A549 (cell line): ENCODE measurements at regions not wholly inside any gene's neighbourhood (a gene's known extent, or its start where the extent isn't known, plus 50 kb on each side); places are given as distances from the start of the nearest gene placed in this dataset.

Experiments
- ATAC-seq, 2 experiments: fragments of 200-7000 bp in 1 of 2; fragments of >200 bp in 1 of 2; cut with Nextera tagmentation in 1 of 2; cut with Tn5 transposase in 1 of 2; 3 replicates each; pipeline versions ENCODE4 v1.8.0 to v1.9.1; 2018 to 2020; ENCODE audit warnings: mild to moderate bottlenecking in 1 of 2, moderate library complexity in 1 of 2
- CTCF ChIA-PET: fragments of 300-600 bp; sonication (Branson Sonifier 250); formaldehyde crosslinking; extraction: SDS; loops from one replicate; lab custom pipeline; 2021; ENCODE audit warnings: antibody characterized with exemption, inconsistent platforms; lab: Yijun Ruan, JAX
- POLR2A ChIA-PET: fragments of 350-600 bp; formaldehyde crosslinking; extraction: SDS; loops from one replicate; lab custom pipeline; 2021; ENCODE audit warnings: antibody characterized with exemption, inconsistent platforms; lab: Yijun Ruan, JAX
- DNase-seq, 2 experiments: peaks; one replicate each; pipeline versions ENCODE4 v3.0.0 to v3.0.0-alpha.2; 2011 to 2016; ENCODE audit warnings: low read depth in 1 of 2, low spot score in 1 of 2
- FAIRE-seq: peaks from 2 replicates; lab custom pipeline; 2011; peaks lifted over from hg19 to GRCh38; lab: Jason Lieb, UNC
- H3K27ac ChIP-seq, 2 experiments: fragments of >200 bp; sonication (Bioruptor Twin); formaldehyde crosslinking; 3 replicates each; pipeline ENCODE4 v1.5.1; 2016 to 2017
- H3K4me1 ChIP-seq: fragments of >200 bp; sonication (Bioruptor Twin); formaldehyde crosslinking; 3 replicates; pipeline ENCODE4 v1.6.1; 2016
- H3K4me2 ChIP-seq: fragments of >200 bp; sonication (Bioruptor Twin); formaldehyde crosslinking; 3 replicates; pipeline ENCODE4 v1.6.1; 2016
- H3K4me3 ChIP-seq: fragments of >200 bp; sonication (Bioruptor Twin); formaldehyde crosslinking; 3 replicates; pipeline ENCODE4 v1.5.1; 2016
- H3K9me3 ChIP-seq: fragments of >200 bp; sonication (Bioruptor Twin); formaldehyde crosslinking; 3 replicates; pipeline ENCODE4 v1.6.1; 2016
- BHLHE40 ChIP-seq: IDR thresholded peaks from 2 replicates; pipeline ENCODE4 v1.6.1; 2012; ENCODE audit warnings: low read depth, low read length, inconsistent platforms
- CBX2 ChIP-seq: fragments of 200-600 bp; sonication (generic); IDR thresholded peaks from 2 replicates; pipeline ENCODE4 v1.6.1; 2016; ENCODE audit warnings: low read depth, mild to moderate bottlenecking, borderline replicate concordance
- CHD2 ChIP-seq: fragments of 150-350 bp; IDR thresholded peaks from 2 replicates; pipeline ENCODE4 v1.6.1; 2014; ENCODE audit warnings: low read length; ENCODE audit not compliant: partially characterized antibody
- FOSB ChIP-seq: fragments of 250-450 bp; sonication (Bioruptor Pico); IDR thresholded peaks from 2 replicates; pipeline ENCODE4 v1.5.0; 2020; ENCODE audit warnings: mild to moderate bottlenecking, moderate library complexity
- HOXA7 ChIP-seq: fragments of 250-450 bp; sonication (Bioruptor Pico); IDR thresholded peaks from 2 replicates; pipeline ENCODE4 v1.5.0; 2020; ENCODE audit warnings: mild to moderate bottlenecking, moderate library complexity
- HOXB13 ChIP-seq: fragments of 250-450 bp; sonication (Bioruptor Pico); IDR thresholded peaks from 2 replicates; pipeline ENCODE4 v1.5.0; 2020; ENCODE audit warnings: low read depth, mild to moderate bottlenecking, moderate library complexity
- JUNB ChIP-seq: fragments of >200 bp; sonication (Bioruptor Twin); formaldehyde crosslinking; IDR thresholded peaks from 2 replicates; pipeline ENCODE4 v1.6.1; 2016
- PBX3 ChIP-seq: IDR thresholded peaks from 2 replicates; pipeline ENCODE4 v1.6.1; 2012
- POLR2AphosphoS2 ChIP-seq: conservative IDR thresholded peaks from 2 replicates; pipeline ENCODE4 v1.6.1; 2012; ENCODE audit warnings: low read length, improper control_type of control experiment, inconsistent platforms
- RCOR1 ChIP-seq: fragments of 150-350 bp; IDR thresholded peaks from 2 replicates; pipeline ENCODE4 v1.6.1; 2014; ENCODE audit warnings: antibody characterized with exemption, low read length, low read depth
- SMC3 ChIP-seq: fragments of >200 bp; sonication (Bioruptor Twin); formaldehyde crosslinking; IDR thresholded peaks from 3 replicates; pipeline ENCODE4 v1.6.1; 2018; ENCODE audit warnings: inconsistent platforms
- TFCP2L1 ChIP-seq: fragments of 250-450 bp; sonication (Bioruptor Pico); IDR thresholded peaks from 2 replicates; pipeline ENCODE4 v1.5.0; 2021; ENCODE audit warnings: mild to moderate bottlenecking
- WGBS: methylation state at CpG from one replicate; pipeline ENCODE4 v1.1.6; 2017; ENCODE audit errors: missing lambda C conversion rate; 5-methylcytosine and 5-hydroxymethylcytosine counted together
- TF ChIP-seq, protein P1 (sequence below): fragments of >200 bp; sonication (Bioruptor Twin); formaldehyde crosslinking; IDR thresholded peaks from 2 replicates; pipeline ENCODE4 v1.6.1; 2016
- TF ChIP-seq, protein P2 (sequence below): IDR thresholded peaks from 2 replicates; pipeline ENCODE4 v1.6.1; 2012; ENCODE audit warnings: low read depth, borderline replicate concordance
- TF ChIP-seq, protein P3 (sequence below): fragments of >200 bp; sonication (Bioruptor Twin); formaldehyde crosslinking; IDR thresholded peaks from 3 replicates; pipeline ENCODE4 v1.5.1; 2016
- TF ChIP-seq, protein P4 (sequence below): fragments of 200-600 bp; sonication (generic); IDR thresholded peaks from 2 replicates; pipeline ENCODE4 v1.6.1; 2016; ENCODE audit warnings: antibody characterized with exemption, mild to moderate bottlenecking, moderate library complexity

- no peak overlapping the region for H3K27ac ChIP-seq
- TF ChIP-seq CBX2 (no peak), CHD2 (no peak), HOXA7 (CRISPR knock-in tag) (no peak)
- ChIA-PET CTCF (interaction anchor here (0.7 to 1.7 kb wide), 4 partner anchors 8 to 65 kb away, joined by 3 to 5 read pairs (median 3); no protein-coding TSS in a partner anchor), POLR2A (no interaction called here)
- H3K4me3 ChIP-seq, result no peak overlapping the region
- no peaks in the 10 kb centered on the region for H3K9me3 ChIP-seq
- ATAC-seq (no peak), FAIRE-seq (no peak), DNase-seq (no peak)
- no peak overlapping the region for H3K4me2 ChIP-seq
- 70% methylated on average over 12 of the region's 12 CpGs for WGBS
- peaks cover 4% of the 10 kb centered on the region for H3K4me1 ChIP-seq
Observed at GRCh38 chr5:66241136-66241825, 97.2 kb downstream of the SREK1 start.

DNA sequence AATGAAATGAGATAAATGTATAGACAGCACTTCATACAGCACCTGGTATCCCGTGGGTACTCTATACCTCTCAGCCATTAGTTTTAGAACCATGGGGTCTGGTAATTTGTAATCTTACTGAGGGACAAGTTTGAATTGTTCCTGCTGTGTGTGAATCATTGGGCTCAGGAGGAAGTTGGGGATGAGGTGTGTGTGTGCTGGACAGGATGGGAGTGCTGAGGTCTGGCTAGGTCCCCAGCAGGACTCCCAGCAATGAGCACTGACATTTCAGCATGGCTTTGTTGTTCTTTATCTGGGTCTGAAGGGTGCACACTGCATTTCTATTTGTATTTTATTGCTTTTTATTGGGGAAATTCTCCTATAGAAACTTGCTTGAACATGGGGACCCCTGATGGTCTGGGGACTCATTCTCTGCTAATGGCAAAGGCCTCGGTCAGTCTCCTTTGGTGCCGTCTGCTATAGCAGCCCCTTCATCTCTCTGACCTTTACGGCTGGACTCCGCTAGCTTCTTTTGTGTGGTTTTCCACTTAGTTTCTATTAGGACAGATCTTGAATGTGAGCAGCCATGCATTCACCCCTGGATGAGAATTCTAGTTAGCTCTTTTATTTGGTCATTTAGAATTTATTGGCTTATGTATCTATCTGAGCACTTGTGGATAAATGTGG, 98.1 kb downstream of the SREK1 start:
- ATAC-seq, result no peak
- WGBS, result 70% methylated on average over 5 of the region's 5 CpGs
- TF ChIP-seq CBX2 (no peak), TFCP2L1 (no peak), RCOR1 (no peak), HOXB13 (CRISPR knock-in tag) (no peak), SMC3 (no peak), JUNB (no peak), BHLHE40 (no peak), PBX3 (no peak), FOSB (no peak), POLR2AphosphoS2 (no peak)
- TF ChIP-seq, protein P1, sequence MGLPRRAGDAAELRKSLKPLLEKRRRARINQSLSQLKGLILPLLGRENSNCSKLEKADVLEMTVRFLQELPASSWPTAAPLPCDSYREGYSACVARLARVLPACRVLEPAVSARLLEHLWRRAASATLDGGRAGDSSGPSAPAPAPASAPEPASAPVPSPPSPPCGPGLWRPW, result no peak
- TF ChIP-seq, protein P2, sequence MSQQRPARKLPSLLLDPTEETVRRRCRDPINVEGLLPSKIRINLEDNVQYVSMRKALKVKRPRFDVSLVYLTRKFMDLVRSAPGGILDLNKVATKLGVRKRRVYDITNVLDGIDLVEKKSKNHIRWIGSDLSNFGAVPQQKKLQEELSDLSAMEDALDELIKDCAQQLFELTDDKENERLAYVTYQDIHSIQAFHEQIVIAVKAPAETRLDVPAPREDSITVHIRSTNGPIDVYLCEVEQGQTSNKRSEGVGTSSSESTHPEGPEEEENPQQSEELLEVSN, result no peak
- TF ChIP-seq, protein P3, sequence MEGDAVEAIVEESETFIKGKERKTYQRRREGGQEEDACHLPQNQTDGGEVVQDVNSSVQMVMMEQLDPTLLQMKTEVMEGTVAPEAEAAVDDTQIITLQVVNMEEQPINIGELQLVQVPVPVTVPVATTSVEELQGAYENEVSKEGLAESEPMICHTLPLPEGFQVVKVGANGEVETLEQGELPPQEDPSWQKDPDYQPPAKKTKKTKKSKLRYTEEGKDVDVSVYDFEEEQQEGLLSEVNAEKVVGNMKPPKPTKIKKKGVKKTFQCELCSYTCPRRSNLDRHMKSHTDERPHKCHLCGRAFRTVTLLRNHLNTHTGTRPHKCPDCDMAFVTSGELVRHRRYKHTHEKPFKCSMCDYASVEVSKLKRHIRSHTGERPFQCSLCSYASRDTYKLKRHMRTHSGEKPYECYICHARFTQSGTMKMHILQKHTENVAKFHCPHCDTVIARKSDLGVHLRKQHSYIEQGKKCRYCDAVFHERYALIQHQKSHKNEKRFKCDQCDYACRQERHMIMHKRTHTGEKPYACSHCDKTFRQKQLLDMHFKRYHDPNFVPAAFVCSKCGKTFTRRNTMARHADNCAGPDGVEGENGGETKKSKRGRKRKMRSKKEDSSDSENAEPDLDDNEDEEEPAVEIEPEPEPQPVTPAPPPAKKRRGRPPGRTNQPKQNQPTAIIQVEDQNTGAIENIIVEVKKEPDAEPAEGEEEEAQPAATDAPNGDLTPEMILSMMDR, result no peak
- TF ChIP-seq, protein P4, sequence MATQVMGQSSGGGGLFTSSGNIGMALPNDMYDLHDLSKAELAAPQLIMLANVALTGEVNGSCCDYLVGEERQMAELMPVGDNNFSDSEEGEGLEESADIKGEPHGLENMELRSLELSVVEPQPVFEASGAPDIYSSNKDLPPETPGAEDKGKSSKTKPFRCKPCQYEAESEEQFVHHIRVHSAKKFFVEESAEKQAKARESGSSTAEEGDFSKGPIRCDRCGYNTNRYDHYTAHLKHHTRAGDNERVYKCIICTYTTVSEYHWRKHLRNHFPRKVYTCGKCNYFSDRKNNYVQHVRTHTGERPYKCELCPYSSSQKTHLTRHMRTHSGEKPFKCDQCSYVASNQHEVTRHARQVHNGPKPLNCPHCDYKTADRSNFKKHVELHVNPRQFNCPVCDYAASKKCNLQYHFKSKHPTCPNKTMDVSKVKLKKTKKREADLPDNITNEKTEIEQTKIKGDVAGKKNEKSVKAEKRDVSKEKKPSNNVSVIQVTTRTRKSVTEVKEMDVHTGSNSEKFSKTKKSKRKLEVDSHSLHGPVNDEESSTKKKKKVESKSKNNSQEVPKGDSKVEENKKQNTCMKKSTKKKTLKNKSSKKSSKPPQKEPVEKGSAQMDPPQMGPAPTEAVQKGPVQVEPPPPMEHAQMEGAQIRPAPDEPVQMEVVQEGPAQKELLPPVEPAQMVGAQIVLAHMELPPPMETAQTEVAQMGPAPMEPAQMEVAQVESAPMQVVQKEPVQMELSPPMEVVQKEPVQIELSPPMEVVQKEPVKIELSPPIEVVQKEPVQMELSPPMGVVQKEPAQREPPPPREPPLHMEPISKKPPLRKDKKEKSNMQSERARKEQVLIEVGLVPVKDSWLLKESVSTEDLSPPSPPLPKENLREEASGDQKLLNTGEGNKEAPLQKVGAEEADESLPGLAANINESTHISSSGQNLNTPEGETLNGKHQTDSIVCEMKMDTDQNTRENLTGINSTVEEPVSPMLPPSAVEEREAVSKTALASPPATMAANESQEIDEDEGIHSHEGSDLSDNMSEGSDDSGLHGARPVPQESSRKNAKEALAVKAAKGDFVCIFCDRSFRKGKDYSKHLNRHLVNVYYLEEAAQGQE, result no peak
- Histone ChIP-seq H3K9me3 (no peaks in the 10 kb centered on the region), H3K27ac (no peak overlapping the region), H3K4me1 (peaks cover 13% of the 10 kb centered on the region), H3K4me2 (no peak overlapping the region), H3K4me3 (no peak overlapping the region)
- ChIA-PET CTCF (interaction anchor here (1.0 to 1.7 kb wide), 2 partner anchors 10 to 64 kb away, joined by 3 to 5 read pairs; no protein-coding TSS in a partner anchor), POLR2A (no interaction called here)
- no peak for FAIRE-seq
- DNase-seq, result no peak
